HG03558 (cell line): ENCODE measurements at regions not wholly inside any gene's neighbourhood (a gene's known extent, or its start where the extent isn't known, plus 50 kb on each side); places are given as distances from the start of the nearest gene placed in this dataset.

Experiments used
- ATAC-seq: cut with Tn5 transposase; IDR thresholded peaks from one replicate; pipeline ENCODE4 v1.9.1; 2021; ENCODE audit warnings: moderate number of reproducible peaks; ENCODE audit not compliant: unreplicated experiment; ENCODE audit errors: extremely low read depth

DNA sequence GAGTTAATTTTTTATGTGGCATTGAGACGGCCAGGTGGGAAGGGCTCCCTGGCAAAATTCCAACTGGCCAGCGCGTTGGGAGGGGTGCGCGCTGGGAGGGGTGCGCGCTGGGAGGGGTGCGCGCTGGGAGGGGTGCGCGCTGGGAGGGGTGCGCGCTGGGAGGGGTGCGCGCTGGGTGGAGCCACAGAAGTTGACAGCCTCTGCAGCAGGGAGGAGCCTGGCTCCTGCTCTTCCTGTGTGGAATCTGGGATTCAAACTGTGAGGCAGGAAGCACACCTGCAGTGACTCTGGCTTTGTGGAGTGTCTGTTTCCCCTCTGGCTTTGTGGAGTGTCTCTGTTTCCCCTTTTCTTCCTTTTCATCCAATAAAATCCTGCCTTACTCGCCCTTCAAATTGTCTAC is 147.9 kb upstream of the CBLN2 start:
- ATAC-seq: no peak

DNA sequence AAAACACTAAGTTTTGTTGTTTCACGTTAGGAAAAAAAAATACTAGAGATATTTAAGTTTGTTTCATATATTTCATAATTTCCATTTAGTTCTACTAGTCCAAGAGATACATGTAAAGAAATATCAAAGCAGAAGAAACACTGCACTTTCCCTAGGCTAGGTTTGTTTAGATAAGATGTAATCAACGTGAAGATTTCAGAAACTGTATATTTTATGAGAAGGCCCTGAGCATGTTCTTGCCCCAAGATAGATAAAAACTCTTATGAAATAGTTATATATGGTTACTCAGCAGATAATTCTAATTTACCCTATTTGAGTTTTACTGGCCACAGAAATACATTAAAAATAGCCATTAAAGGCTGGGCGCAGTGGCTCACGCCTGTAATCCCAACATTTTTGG is 143.6 kb upstream of the CBLN2 start:
- ATAC-seq: no peak

DNA sequence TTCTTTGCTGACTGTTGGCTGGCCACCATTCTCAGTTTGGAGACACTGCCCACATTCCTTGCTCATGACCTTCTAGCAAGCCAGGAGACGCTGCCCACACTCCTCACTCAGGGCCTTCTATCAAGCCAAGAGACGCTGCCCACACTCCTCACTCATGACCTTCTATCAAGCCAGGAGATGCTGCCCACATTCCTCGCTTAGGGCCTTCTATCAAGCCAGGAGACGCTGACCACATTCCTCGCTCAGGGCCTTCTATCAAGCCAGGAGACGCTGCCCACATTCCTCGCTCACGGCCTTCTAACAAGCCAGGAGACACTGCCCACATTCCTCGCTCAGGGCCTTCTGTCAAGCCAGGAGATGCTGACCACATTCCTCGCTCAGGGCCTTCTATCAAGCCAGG is 131.3 kb upstream of the CBLN2 start:
- no peak for ATAC-seq

GRCh38 chr18:72674710-72675109 is 130.6 kb upstream of the CBLN2 start:
- ATAC-seq: peak; percentile 42

DNA sequence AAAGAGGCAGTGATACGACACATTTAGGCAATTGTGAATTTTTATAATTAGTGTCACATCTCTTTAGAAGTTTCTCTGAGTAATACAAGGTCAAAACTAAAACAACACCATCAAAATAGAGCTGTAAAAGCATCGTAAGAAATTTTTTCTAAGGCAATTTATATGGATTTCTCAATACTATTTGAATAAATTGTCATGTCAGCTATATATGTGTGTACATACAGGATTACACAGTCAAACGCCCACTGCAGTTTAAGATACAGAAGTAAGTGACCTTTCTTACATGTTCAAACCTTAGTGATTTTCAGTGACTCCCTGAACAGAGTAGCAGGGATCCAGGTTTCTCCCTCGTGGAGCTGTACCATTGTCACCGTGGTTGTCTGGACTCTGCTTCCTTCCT is 129.1 kb upstream of the CBLN2 start:
- ATAC-seq: no peak

- no peak for ATAC-seq
Measured at GRCh38 chr18:72672364-72673184, 128.4 kb upstream of the CBLN2 start.

GRCh38 chr18:72667932-72668331 is 123.8 kb upstream of the CBLN2 start:
- no peak for ATAC-seq

DNA sequence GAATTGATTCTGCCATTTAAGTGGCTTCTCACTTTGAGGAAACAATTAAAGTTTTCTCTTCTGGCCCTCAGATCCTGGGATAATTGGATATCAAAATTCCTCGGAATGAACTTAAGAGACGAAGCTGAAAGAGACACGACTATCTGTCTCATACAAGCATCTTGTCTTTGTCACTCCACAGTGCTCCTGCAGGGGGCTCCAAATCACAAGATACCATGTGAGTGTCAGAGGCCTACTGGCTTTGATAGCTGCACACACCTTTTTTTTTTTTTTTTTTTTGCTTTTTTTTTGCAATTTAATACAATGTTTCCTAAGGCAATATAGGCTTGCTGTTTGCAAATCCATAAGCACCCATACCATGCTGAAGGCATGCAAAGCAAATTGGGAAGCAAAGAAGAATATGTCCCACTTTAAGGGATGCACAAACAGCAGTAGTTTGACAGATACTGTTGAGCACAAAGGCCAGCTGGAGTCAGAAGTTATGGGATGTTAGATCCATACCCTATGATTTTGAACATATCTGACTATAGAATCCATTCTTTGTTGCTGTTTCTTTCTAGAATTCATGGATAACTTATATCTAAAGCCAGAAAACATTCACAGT is 109.0 kb upstream of the CBLN2 start:
- ATAC-seq: no peak

GRCh38 chr18:72651033-72651432 is 106.9 kb upstream of the CBLN2 start:
- no peak for ATAC-seq

DNA sequence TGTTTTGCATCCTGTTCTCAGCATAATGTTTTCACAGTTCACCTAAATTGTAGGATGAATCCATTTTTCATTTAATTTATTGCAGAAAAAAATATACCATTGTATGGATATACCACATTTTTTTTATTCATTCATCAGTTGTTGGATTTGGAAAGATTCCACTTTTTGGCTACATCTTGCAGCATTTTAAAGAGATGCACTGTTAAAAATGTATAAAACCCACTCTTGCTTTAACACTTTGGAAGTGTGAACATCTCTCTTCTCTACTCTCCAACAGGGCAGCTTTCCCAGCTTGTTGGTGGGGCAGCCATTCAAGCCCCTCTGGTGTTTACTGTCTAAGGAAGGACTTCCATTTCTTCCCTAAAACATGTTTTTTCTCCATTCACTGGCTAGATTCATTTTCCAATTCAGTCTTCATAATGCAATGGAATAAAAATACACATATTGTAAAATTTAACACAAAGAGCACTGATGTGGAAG is 104.4 kb upstream of the CBLN2 start:
- ATAC-seq: no peak

- no peak for ATAC-seq
Measured at GRCh38 chr18:72648079-72648478, 103.9 kb upstream of the CBLN2 start.

DNA sequence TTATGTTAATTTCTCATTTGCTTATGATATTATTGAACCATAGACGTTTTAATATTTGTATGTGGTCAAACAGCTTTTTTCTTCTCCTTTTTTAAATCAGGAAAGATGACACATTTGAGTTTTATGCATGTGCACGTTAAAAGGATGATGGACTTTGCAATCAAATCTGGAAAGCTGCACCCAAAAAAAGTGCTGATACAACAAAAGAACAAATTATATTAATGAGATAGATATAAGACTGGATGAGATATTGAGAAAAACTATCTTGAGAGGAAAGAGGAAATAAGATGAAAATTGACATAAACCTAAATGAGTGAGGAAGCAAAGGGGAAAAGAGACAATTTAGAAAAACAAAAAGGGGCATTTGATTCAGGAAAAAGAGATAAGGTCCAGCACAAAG is 96.4 kb upstream of the CBLN2 start:
- no peak for ATAC-seq

DNA sequence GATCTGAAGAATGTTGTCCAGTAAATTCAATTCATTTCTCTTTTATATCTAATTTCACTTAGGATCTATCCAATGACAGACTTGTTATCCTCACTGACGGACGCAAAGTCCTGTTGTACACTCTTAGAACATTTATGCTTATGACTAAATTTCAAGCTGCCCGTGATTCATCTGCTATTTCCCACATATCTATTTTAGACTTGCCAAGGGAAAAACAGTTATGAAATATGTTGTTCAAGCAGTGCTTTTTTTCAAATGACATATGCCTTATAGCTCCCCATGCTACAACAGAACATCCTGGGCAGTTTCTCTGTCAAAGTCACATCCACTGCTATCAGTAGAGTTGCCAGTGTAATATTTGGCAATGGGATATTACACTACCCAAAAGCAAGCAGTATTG is 94.2 kb upstream of the CBLN2 start:
- no peak for ATAC-seq

DNA sequence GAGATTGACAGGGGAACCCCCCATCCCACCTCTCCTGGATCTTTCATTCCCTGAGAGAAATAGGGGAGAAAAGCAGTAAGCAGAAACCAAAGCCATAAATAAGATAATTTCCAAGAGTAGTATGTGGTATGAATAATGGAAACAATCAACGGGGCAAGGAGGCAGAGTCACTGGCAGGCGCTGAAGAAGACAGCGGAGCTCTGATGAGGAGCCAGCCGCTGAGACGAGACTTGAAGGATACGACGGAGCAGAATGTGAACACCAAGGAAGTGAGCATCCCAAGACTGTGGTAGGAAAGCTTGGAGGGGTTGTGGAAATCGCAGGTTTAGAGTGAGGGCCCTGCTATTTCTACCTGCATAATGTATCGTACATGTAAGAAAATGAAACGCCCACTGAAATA is 93.6 kb upstream of the CBLN2 start:
- ATAC-seq: no peak

GRCh38 chr18:72637299-72637698 is 93.2 kb upstream of the CBLN2 start:
- no peak for ATAC-seq

GRCh38 chr18:72636611-72637010 is 92.5 kb upstream of the CBLN2 start:
- ATAC-seq: no peak

- ATAC-seq: no peak
Measured at GRCh38 chr18:72634500-72634899, 90.4 kb upstream of the CBLN2 start.

DNA sequence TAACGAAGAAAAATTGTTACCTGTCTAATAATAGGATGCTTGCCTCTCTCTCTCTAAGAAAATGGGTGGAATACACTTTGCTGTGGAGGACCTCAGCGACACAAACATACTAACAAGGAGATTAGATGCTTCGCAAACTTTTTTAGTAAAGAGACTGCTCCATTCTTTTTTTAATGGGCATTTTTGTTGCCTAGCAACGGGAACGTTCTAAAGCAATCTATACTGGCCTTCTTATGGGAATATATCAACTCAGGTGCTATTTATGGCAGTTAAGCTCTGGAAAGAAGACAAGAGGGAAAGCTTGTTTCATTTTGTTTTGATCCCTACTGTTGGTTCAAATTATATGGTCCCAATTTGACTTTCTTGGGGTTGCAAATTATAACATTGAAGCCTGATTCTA is 86.8 kb upstream of the CBLN2 start:
- ATAC-seq: no peak

- ATAC-seq: no peak
Measured at GRCh38 chr18:72623444-72623843, 79.3 kb upstream of the CBLN2 start.

DNA sequence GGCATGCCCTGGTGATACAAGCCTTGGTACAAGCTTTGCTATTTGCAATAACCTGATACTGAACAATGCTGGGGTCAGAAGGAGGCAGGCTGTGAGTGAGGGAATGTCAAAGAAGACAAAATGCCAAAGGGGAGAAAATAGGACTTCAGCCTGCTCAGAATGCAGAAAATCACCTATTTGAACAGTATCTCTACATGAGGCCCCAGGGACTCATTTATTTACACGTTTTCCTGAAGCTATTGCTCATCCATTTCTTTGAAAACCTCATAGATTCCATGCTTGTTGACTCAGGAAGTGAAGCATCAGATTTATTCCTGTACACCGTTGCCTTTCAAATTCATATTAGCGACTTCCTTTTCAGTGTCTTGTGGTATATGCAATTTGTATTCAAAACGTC is 69.4 kb upstream of the CBLN2 start:
- no peak for ATAC-seq

DNA sequence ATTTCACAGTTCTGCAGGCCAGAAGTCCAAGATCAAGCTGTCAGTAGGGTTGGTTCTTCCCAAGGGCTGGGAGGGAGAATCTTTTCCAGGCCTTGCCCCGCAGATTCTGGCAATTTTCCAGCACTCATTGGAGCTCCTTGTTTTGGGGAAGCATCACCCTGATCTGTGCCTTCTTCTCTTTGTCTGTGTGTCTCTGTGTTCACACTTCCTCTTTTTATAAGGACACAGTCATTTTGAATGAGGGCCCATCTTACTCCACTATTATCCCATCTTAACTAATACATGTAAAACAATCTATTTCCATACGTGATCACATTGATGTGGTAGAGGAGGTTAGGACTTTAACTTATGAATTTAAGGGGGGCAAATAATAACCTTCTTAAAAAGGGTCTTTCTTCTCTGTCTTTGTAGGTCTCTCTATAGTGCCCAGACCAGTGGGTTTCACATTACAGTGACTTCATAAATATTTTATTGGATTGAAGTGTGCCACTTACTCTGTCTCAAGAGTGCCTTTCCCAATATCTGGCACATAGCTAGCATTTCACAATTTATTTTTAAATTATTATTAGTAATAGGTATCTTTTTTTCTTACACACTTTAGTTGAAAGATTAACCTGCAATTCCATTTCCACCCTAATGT is 68.9 kb upstream of the CBLN2 start:
- no peak for ATAC-seq
